OCI-LY1 (cell line): ENCODE measurements at regions not wholly inside any gene's neighbourhood (a gene's known extent, or its start where the extent isn't known, plus 50 kb on each side); places are given as distances from the start of the nearest gene placed in this dataset.

ENCODE experiments used
- EZH2 ChIP-seq: fragments of 200-600 bp; sonication (generic), shearing (Covaris generic); IDR thresholded peaks from 2 replicates; pipeline ENCODE4 v1.8.0; 2017; ENCODE audit warnings: borderline replicate concordance, mixed run types, mild to moderate bottlenecking, antibody characterized with exemption, low read length, moderate library complexity, mixed read lengths
- TF ChIP-seq, protein P1 (sequence below): fragments of 200-600 bp; sonication (generic), shearing (Covaris generic); IDR thresholded peaks from 2 replicates; pipeline ENCODE4 v1.5.1; 2017; ENCODE audit warnings: mild to moderate bottlenecking, antibody characterized with exemption, low read length, moderate library complexity, mixed read lengths

GRCh38 chr20:24868959-24869358, 80.1 kb upstream of the CST7 start:
- TF ChIP-seq, protein P1, sequence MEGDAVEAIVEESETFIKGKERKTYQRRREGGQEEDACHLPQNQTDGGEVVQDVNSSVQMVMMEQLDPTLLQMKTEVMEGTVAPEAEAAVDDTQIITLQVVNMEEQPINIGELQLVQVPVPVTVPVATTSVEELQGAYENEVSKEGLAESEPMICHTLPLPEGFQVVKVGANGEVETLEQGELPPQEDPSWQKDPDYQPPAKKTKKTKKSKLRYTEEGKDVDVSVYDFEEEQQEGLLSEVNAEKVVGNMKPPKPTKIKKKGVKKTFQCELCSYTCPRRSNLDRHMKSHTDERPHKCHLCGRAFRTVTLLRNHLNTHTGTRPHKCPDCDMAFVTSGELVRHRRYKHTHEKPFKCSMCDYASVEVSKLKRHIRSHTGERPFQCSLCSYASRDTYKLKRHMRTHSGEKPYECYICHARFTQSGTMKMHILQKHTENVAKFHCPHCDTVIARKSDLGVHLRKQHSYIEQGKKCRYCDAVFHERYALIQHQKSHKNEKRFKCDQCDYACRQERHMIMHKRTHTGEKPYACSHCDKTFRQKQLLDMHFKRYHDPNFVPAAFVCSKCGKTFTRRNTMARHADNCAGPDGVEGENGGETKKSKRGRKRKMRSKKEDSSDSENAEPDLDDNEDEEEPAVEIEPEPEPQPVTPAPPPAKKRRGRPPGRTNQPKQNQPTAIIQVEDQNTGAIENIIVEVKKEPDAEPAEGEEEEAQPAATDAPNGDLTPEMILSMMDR = no peak
- TF ChIP-seq EZH2 = no peak
